ENCODE measurements at regions not wholly inside any gene's neighbourhood (a gene's known extent, or its start where the extent isn't known, plus 50 kb on each side); places are given as distances from the start of the nearest gene placed in this dataset.

DNA sequence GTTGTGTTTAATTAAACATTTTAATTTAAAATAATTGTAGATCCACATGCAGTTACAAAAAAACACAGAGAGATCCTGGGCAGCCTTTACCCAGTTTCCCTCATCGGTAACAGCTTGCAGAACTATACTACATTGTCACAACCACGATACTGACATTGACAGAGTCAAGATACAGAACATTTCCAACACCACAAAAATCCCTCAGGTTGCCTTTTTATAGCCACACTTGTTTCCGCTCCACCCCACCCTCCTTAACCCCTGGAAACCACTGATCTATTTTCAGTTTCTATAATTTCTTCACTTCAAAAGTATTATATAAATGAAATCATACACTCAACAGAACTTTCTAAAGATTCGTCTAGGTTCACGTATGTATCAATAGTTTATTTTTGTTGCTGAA lies 458.8 kb upstream of the SOX5 start:
- no peak overlapping the region for H3K9ac ChIP-seq (ENCODE audit: insufficient read depth in 1 of 2, low read length in 2 of 2)
- H3K27me3 ChIP-seq (ENCODE audit: control insufficient read depth in 3 of 3, insufficient read depth in 3 of 3, low read length in 2 of 3) = no peaks in the 10 kb centered on the region
- ATAC-seq (ENCODE audit: insufficient read depth, low FRiP score) (no peak), DNase-seq (no peak)
- H3K36me3 ChIP-seq (ENCODE audit: control insufficient read depth in 4 of 4, insufficient read depth in 4 of 4, low read length in 4 of 4) = peaks cover 0 to 2% (median 0%) of the 10 kb centered on the region in 4 donors
- no peaks in the 10 kb centered on the region for H3K9me3 ChIP-seq (ENCODE audit: control insufficient read depth in 4 of 4, insufficient read depth in 3 of 4, low read length in 3 of 4)
- H3K4me3 ChIP-seq = no peak overlapping the region
- WGBS, 2 donors = 57 to 70% methylated on average over 5 of the region's 5 CpGs
- no peak overlapping the region for H3K27ac ChIP-seq (ENCODE audit: low read depth in 1 of 2, low read length in 1 of 2)
- peaks cover 0 to 5% (median 1%) of the 10 kb centered on the region in 5 donors for H3K4me1 ChIP-seq (ENCODE audit: control insufficient read depth in 5 of 5, insufficient read depth in 5 of 5, low read length in 5 of 5)
- TF ChIP-seq, protein P1, sequence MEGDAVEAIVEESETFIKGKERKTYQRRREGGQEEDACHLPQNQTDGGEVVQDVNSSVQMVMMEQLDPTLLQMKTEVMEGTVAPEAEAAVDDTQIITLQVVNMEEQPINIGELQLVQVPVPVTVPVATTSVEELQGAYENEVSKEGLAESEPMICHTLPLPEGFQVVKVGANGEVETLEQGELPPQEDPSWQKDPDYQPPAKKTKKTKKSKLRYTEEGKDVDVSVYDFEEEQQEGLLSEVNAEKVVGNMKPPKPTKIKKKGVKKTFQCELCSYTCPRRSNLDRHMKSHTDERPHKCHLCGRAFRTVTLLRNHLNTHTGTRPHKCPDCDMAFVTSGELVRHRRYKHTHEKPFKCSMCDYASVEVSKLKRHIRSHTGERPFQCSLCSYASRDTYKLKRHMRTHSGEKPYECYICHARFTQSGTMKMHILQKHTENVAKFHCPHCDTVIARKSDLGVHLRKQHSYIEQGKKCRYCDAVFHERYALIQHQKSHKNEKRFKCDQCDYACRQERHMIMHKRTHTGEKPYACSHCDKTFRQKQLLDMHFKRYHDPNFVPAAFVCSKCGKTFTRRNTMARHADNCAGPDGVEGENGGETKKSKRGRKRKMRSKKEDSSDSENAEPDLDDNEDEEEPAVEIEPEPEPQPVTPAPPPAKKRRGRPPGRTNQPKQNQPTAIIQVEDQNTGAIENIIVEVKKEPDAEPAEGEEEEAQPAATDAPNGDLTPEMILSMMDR (IDR thresholded peaks at IDR 0.05; ENCODE audit: control extremely low read depth, extremely low read depth) = no peak

DNA sequence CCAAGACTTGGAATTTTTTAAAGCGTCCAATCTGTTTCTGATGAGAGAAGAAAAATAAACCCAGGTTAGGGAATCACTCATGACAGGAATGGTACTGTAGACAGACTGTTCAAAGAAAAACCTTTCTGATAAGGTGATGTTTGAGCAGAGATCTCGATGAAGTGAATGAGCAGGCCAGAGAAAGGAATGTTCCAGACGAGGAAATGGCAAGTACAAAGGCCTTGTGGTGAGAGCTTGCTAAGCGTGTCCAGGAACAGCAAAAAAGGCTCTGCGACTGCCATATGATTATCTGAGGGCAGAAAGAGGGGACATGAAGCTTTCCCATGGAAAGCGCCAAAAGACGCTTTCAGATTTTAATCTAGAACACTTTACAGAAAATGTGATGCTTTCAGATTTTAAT lies 458.4 kb upstream of the SOX5 start:
- DNase-seq = no peak
- no peaks in the 10 kb centered on the region for H3K9me3 ChIP-seq (ENCODE audit: control insufficient read depth in 4 of 4, insufficient read depth in 3 of 4, low read length in 3 of 4)
- TF ChIP-seq, protein P1 (IDR thresholded peaks at IDR 0.05; ENCODE audit: control extremely low read depth, extremely low read depth) = no peak
- peaks cover 0 to 2% (median 0%) of the 10 kb centered on the region in 4 donors for H3K36me3 ChIP-seq (ENCODE audit: control insufficient read depth in 4 of 4, insufficient read depth in 4 of 4, low read length in 4 of 4)
- no peak overlapping the region for H3K27ac ChIP-seq (ENCODE audit: low read depth in 1 of 2, low read length in 1 of 2)
- no peaks in the 10 kb centered on the region for H3K27me3 ChIP-seq (ENCODE audit: control insufficient read depth in 3 of 3, insufficient read depth in 3 of 3, low read length in 2 of 3)
- ATAC-seq (ENCODE audit: insufficient read depth, low FRiP score) = no peak
- no peak overlapping the region for H3K4me3 ChIP-seq
- no peak overlapping the region for H3K9ac ChIP-seq (ENCODE audit: insufficient read depth in 1 of 2, low read length in 2 of 2)
- 72 to 73% methylated on average over 7 of the region's 7 CpGs for WGBS, 2 donors
- H3K4me1 ChIP-seq (ENCODE audit: control insufficient read depth in 5 of 5, insufficient read depth in 5 of 5, low read length in 5 of 5) = peaks cover 0 to 5% (median 1%) of the 10 kb centered on the region in 5 donors

DNA sequence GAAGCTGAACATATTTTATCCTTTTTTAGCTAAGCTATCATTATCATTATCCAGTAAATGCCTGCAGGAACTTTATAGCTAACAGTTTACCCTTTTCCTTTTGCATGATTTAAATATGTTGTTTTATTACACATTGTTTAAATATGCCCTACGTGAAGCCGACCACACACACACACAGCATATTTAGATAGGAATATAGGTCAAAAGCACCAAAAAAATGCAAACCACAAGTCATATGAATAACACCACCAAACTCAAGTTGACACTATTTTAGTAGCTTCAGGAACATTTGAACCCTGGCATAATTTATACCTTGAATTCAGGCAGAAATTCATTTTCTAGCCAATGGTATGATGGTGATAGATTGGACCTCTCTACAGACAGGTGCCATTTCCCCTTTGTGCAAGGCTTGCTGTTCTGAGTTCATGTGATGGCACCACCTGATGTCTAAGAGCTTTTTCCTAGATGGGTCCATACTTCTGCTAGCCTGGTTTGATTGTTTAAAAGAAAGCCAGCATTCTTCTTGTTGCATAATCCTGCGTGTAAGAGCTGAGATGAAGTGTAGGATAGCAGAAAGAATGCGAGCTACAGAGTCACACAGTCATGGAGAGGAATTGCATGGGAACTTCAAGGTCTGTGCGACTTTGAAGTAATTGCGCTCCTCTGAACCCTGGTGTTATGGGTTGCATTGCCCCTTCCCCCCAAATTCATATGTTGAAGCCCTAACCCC lies 454.8 kb upstream of the SOX5 start:
- no peak overlapping the region for H3K4me3 ChIP-seq
- H3K27me3 ChIP-seq (ENCODE audit: control insufficient read depth in 3 of 3, insufficient read depth in 3 of 3, low read length in 2 of 3) = no peaks in the 10 kb centered on the region
- ATAC-seq (ENCODE audit: insufficient read depth, low FRiP score) = no peak
- H3K4me1 ChIP-seq (ENCODE audit: control insufficient read depth in 5 of 5, insufficient read depth in 5 of 5, low read length in 5 of 5) = peaks cover 0 to 5% (median 1%) of the 10 kb centered on the region in 5 donors
- TF ChIP-seq, protein P1 (IDR thresholded peaks at IDR 0.05; ENCODE audit: control extremely low read depth, extremely low read depth) = no peak
- DNase-seq = peak in 2 of 3 donors; percentile 59 to 73
- no peak overlapping the region for H3K9ac ChIP-seq (ENCODE audit: insufficient read depth in 1 of 2, low read length in 2 of 2)
- H3K27ac ChIP-seq (ENCODE audit: low read depth in 1 of 2, low read length in 1 of 2) = no peak overlapping the region
- H3K36me3 ChIP-seq (ENCODE audit: control insufficient read depth in 4 of 4, insufficient read depth in 4 of 4, low read length in 4 of 4) = peaks cover 0 to 2% (median 0%) of the 10 kb centered on the region in 4 donors
- WGBS, 2 donors = 73 to 75% methylated on average over 6 of the region's 6 CpGs
- H3K9me3 ChIP-seq (ENCODE audit: control insufficient read depth in 4 of 4, insufficient read depth in 3 of 4, low read length in 3 of 4) = no peaks in the 10 kb centered on the region
